GM12892 (cell line): ENCODE measurements at regions not wholly inside any gene's neighbourhood (a gene's known extent, or its start where the extent isn't known, plus 50 kb on each side); places are given as distances from the start of the nearest gene placed in this dataset.

Experiments used
- POLR2A ChIP-seq: IDR thresholded peaks from 2 replicates; pipeline ENCODE4 v1.6.1; 2011; ENCODE audit warnings: low read depth, low read length, control low read depth
- POLR2AphosphoS5 ChIP-seq: IDR thresholded peaks from 2 replicates; pipeline ENCODE4 v1.6.1; 2011; ENCODE audit warnings: low read depth, low read length, control low read depth
- TAF1 ChIP-seq: IDR thresholded peaks from 2 replicates; pipeline ENCODE4 v1.6.1; 2011; ENCODE audit warnings: low read depth, mild to moderate bottlenecking, control low read depth, low read length, borderline replicate concordance

GRCh38 chr5:122545986-122546385 is 228.9 kb upstream of the SNX2 start:
- TF ChIP-seq POLR2AphosphoS5 (no peak), POLR2A (no peak), TAF1 (no peak)
